NCI-H2029 treated with DMSO at 0.1 percent for 48 hours (cell line): ENCODE measurements at regions not wholly inside any gene's neighbourhood (a gene's known extent, or its start where the extent isn't known, plus 50 kb on each side); places are given as distances from the start of the nearest gene placed in this dataset.
"Not testable (repeated sequence)": the region's sequence is repeated elsewhere in the genome, so short reads cannot be mapped to it uniquely, and the experiment has no call there.

ENCODE experiments used
- DNase-seq: peaks from one replicate; lab custom pipeline; 2025; lab: John Stamatoyannopoulos, UW

DNA sequence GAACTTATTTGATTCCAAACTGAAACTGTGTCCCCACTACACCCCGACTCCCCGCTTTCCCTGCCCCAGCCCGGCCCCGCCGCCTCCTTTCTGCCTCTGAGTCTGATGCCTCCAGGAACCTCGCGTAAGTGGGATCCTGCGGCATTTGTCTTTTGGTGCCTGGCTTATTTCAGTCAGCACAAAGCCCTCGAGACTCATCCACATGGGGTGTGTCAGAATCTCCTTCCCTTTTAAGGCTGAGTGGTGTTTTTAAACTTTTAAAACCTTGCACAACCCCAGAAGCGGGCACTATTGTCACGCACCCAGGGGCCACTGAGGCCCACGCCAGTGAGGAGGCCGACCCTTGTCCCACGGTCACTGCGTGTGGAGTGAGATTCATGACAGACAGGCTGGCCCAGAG lies 206.9 kb downstream of the NPIPB11 start:
- not testable (repeated sequence) for DNase-seq

DNA sequence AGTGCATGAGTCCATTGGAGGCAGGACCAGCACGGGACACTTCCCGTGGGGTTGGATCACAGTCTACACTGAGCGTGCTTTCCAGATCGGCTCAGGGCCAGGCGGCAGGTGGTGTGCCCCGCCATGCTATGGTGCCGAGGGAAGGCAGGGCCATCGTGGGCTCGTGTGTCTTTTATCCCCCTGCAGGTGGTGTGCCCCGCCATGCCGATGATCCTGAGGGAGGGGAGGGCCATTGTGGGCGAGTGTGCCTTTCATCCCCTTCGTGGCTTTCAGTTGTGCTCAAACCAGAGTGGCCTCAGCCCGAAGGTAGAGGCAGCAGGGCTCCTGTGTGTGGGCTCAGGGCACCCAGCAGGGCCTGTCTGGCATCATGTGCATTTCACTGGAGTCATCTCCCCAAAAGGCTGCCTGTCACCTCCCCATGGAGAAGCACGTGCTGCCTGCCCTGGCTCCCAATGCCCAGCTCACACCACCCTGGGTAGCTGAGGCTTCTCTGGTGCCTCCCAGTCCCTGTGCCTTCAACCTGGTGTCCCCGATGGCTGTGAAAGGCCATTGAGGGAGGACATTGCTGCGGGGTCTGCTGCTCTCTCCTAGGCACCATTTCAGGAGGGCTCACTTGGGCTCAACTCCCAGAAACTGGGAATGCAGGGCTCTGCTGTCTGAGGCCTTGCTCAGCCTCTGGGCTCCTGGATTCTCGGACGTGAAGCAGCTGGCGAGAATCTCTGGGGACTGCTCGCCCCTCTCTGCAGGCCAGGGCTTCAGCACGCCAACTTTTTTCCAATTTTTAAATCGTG lies 207.6 kb downstream of the NPIPB11 start:
- no peak for DNase-seq

DNA sequence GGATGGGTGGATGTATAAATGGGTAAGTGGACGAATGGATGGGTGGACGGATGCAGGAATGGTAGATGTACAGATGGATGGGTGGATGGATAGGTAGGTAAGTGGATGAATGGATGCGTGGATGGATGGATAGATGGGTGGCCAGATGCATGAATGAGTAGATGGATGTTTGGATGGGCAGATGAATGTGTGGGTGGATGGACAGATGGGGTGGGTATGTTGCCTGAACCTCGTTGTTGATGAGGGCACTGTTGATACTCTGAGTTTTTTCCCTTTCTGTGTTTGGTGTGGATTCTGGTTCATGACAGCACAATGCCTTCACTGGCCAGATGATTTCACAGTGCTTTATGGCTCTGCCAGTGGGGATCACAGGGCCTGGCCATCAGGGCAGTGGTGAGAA lies 208.3 kb downstream of the NPIPB11 start:
- DNase-seq, result no peak

DNA sequence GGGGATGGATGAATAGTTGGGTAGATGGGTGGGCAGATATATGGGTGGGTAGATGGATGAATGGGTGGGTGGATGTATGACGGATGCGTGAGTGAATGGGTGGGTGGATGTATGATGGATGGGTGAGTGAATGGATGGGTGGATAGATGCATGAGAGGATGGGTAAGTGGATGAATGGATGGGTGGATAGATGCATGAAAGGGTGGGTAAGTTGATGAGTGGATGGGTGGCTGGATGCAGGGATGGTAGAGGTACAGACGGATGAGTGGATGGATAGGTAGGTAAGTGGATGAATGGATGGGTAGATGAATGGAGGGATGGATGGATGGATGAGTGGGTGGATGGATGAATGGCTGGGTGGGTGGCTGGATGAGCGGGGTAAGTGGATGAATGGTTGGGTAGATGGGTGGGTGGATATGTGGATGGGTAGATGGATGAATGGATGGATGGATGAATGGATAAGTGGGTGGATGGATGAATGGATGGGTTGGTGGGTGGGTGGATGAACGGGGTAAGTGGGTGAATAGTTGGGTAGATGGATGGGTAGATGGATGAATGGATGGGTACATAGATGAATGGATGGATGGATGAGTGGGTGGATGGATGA lies 208.9 kb downstream of the NPIPB11 start:
- not testable (repeated sequence) for DNase-seq

DNA sequence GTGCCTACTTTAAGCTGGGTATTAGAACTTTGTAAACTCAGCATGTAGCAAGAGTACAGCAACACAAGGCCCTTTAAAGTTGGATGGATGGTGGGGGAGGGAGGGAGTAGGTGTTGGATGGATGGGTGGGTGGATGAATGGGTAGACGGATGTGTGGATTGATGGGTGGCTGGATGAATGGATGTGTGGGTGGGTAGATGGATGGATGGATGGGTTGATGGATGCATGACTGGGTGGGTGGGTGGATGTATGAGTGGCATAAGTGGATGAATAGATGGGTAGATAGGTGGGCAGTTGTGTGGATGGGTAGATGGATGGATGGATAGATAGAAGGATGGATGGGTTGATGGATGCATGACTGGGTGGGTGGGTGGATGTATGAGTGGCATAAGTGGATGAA lies 209.8 kb downstream of the NPIPB11 start:
- not testable (repeated sequence) for DNase-seq

DNA sequence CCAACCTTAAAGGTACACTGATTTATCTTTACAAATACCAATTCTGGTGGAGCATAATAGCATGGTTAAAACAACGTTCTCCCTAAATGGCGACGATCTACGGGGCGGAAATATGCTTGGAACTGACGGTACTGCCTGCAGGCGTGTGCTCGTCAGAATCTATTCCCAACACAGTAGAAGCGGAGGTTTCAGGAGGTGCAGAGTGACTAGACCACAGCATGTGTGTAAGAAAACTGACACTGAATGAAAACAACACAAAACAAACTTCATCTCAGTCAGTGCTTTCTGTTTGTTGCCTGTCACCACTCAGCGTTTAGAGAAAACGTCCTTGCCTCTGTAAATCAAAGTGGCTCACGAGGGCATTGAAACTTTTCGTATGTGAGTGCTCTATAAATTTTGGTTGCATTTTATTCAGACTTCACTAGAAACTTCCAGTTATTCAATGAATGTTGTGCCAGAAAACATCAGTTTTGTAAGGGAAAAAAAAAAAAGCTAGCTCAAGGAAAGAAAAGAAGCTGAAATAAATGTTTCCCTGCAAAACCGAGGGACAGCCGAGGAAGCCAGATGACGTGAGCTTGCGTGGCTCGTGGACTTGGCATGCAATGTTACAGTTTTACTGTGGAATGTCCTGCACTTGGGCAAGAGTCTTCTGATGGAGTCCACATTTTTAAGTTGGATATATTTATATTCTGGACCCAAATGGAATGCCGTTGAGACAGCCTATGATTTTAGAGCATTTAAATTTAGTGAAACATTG lies 210.4 kb downstream of the LAT start:
- DNase-seq, result not testable (repeated sequence)

DNA sequence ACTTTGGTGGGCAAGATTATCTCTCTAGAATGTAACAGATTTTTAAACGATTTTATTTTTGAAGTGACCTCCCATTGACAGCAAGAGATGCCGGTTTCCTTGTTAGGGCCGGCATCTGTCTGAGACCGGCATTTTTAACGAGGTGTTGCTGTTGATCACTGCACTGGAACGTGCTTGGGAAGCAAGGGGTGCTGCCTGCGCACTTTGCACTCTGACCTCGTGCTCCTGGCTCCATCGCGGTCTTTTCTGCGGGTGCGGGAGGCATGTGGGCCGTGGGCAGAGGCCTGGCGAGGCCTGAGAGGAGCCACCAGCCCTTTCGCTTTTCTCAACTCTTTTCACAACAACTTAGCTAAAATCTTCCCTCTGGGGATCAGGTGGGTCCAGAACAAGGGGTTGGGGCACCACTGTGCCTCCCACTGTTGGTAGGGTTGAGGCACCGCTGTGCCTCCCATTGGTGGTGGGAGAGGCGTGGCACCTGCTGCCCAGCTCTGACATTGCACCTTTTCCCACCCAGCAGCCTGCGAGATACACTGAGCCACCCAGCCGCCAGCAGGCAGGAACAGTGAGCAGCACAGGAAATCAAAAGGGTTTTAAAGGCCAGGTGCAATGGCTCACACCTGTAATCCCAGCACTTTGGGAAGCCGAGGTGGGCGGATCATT lies 209.5 kb downstream of the LAT start:
- DNase-seq, result not testable (repeated sequence)

DNA sequence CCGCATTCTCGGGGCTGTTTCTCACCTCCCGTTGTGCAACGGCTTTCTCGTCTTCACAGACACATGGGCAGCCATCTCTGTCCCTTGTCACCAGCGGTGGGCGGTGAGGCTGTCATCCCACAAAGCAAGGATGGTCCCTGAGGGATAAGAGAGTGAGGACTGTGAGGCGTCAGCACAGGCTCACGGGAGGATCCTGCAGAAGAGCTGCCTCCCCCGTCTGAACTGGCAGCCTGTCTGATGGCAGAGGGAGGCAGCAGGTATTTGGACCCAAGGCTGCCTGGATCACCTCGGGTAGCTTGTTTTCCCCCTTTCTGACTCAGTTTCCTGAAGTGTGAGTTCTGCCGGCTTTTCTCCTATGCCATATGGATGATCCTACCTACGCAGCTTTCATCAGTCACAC lies 208.8 kb downstream of the LAT start:
- DNase-seq, result not testable (repeated sequence)

DNA sequence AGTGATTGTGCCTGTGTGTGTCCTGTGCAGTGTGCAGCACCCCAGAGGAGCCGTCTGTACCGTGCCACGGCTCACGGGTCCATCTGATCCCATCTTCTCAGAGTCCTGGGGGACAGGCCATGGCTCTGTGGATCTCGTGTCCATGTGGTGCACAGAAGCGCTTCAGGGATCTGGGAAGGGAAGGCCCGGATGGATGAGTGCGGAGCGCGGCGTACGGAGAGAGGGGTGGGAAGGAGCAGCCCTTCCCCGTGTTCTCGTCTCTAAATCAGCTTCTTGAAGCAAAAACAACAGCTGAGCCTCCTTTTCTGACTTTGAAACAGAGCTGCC lies 208.4 kb downstream of the LAT start:
- DNase-seq, result not testable (repeated sequence)

DNA sequence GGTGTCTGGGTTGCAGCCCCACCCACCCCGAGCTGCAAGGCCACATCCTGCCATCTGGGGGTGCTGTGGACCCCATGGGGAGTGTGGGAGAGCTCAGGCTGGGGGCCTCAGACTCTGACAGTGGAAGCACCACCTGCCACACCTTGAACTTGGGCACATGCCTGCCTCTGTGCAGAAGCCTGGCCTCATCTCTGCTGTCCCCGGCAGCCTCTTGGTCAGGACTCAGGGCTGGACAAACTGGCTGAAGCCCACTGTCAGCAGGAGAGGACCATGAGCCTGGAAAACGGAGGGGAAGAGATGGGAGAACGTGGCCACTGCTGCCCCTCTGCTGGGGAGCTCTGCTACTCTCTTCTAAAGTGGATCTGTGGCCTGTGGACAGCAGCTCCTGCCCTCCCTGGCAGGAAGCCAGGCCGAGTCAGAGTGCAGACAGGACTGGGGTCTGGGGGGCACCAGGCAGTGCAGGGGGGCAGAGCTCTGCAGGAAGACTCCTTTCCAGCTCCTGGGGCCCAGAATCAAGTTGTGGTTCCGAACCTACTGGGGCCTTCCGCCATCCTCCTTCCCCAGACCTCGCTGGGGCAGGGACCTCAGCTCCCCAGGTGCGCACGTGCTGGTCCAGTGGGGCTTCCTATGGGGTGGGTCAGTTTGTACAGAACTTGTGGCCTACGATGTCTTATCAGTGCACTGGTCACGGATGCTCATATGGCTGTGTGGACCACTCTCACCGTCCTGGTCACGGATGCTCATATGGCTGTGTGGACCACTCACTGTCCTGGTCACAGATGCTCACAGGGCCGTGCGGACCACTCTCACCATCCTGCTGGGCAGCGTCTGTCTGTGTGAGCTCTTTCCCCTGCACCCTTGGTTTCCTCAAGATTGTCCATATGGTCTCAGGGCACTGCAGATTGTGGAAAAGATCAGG lies 207.7 kb downstream of the LAT start:
- DNase-seq, result no peak

DNA sequence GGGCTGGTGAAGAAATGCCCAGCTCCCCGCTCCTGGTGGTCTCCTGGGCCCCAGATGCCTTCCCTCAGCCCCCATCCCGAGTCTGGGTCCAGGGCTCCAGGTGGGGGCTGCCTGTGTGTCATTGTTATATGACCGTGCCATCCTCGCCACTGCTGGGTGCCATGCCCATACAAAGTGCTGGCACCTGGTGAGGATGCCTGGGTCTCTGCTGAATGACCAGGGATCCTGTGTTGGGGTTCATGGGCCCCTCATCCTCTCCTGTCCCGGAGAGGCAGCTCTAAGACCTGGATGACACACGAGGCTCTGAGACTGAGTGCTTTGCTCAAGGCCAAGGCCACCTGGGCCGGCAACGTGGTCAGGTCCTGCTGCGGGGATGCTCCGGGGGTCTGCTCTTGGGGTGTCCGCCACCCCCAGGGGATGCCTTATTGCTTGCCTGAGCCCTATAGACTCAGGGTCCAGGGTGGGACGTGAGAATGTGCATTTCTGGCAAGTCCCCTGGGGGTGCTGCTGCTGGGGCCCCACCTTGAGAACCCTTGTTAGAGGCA lies 206.9 kb downstream of the LAT start:
- not testable (repeated sequence) for DNase-seq

DNA sequence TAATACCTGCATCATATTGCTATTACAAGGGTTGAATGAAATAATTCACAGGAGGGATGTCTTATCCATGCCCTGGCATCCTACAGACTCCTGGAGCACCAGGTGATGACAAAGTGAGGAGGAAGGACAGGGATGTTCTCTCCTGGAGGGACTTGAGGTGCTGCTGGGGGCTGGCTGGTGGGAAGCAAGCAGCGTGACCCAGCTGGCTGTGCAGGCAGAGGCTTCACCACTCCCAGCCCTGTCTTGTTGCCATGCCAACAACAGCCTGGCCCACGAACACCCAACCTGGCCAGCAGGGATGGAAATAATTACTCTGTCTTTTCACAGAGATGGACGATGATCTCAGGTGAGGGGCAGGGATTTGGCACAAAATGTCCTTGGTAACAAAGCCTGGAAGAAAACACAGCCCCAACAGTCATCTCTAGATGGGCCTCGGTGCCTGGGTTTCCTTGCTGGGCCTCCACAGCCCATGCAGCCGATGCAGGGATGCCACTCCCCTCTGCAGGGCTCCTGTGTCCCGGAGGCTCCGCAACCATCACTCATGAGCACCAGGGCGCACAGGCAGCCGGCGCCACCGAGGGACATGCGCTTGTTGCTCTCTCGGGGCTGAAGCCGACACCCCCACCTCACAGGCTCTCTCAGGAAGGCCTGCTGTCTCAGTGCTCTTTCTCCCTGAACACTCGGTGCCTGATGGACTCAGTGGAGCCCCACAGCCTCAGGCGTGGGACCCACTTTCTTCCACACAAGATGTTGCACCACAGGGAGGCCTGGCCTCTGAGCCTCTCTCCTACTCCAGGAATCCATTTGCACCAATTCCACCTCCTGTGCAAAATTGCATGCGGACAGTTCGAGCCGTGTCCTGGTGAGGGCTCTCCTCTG lies 205.9 kb downstream of the LAT start:
- DNase-seq, result not testable (repeated sequence)

DNA sequence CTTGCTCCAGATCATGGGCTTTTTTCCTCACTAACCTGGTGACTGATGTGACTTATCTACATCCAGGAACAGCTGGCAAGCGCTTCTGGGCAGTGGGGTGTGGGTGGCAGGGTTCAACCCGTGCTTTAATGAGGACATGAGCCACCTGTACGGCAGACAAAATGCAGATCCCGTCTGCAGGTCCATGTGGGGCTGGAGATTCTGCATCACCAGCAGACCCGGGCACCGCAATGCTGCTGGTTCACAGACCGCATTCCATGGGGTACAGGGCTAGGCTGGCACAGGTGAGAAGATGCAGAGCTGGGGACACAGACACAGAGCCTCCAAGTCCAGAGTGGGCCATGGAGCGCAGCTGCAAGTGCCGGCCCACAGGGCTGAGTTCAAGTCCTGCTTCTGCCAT lies 204.0 kb downstream of the LAT start:
- not testable (repeated sequence) for DNase-seq

DNA sequence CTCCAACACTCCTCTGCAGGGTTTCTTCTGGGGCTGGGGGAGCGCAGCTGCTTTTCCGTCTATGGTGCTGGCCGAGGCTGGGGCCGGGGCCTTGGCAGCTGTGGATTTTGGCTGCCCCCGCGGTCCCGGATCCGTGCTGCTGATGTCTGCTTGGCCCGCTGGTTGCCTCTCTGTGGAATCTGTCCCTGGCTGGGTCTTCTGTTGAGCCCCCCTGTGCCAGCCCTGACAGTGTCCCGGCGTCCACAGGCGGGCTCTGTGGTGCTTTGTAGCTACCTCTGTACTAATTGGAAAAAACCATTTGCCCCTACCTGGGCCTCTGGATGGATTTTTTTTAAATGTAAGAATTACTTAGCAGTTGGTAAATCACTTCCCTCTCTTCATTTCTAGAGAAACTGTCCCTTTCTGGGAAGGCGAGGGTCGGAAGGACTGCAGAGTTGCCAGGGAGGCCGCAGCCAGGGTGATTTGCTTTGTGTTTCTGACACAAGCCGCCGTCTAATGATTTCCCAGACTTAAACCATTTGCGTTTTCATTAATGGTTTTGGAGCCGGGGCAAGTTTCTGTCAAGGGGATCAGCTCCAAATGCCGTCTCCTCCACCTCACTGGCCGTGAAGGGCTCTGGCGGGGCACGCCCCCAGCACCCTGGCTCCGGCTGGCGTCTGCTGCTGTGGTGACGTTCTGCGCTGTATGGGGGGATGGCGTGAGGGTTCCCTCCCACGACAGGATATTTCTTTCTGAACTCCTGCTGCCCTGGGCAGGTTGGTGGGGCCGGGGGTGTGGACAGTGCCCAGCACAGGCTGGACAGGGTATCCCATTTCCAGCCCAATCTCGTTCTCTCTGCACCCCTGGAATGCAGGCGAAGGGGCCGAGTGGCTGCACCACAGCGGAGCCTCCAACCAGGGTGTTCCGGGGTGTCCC lies 201.7 kb downstream of the LAT start:
- not testable (repeated sequence) for DNase-seq

DNA sequence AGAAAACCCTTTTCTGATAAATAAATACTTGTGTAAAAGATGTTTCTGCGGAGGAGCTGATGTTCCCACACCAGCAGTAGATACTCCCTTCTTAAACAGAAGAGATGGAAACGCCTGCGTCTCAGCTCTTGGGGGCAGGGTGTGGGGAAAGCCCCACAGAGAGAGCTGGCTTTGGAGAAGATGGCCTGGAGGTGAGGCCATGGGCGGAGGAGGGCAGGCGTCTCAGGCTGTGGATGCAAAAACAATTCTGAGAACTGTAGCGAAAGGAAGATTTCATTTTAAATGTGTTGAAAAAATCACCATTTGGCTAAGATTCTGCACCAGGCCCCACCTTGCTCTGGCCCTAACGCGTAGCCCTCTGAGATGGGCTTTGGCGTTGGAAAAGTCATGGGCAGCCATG lies 201.0 kb downstream of the LAT start:
- not testable (repeated sequence) for DNase-seq

DNA sequence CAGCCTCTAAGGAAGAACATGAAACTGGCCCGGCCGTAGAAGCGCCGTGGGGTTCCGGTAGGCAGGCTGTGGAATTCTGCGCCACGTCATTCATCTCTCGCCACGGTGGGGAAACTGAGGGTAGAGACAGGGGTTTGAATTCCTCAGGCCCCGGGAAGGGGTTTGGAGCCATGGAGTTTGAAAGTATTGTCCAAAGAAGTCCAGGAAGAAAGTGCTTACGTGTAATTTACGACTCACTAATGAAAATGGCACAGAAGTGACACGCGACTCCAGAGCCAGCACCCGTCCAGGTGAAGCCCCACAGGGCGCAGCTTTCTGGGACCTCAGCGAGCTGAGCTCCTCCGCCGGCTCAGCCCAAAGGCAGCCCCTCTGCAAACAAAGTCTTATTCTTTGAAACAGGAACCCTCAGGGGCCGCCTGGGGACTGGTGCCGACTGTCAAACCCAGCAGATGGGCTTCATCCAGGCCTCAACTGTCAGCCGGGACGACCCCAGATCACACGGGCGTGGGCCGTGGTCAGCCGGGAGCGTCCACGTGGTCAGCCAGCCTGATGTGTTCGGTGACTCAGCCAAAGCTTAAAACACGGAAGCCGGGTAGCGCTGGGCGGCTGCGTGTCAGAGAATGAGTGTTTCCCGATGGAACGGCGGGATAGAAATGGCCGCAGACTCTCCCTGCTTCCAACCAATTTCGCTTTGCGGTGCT lies 200.0 kb downstream of the LAT start:
- not testable (repeated sequence) for DNase-seq

DNA sequence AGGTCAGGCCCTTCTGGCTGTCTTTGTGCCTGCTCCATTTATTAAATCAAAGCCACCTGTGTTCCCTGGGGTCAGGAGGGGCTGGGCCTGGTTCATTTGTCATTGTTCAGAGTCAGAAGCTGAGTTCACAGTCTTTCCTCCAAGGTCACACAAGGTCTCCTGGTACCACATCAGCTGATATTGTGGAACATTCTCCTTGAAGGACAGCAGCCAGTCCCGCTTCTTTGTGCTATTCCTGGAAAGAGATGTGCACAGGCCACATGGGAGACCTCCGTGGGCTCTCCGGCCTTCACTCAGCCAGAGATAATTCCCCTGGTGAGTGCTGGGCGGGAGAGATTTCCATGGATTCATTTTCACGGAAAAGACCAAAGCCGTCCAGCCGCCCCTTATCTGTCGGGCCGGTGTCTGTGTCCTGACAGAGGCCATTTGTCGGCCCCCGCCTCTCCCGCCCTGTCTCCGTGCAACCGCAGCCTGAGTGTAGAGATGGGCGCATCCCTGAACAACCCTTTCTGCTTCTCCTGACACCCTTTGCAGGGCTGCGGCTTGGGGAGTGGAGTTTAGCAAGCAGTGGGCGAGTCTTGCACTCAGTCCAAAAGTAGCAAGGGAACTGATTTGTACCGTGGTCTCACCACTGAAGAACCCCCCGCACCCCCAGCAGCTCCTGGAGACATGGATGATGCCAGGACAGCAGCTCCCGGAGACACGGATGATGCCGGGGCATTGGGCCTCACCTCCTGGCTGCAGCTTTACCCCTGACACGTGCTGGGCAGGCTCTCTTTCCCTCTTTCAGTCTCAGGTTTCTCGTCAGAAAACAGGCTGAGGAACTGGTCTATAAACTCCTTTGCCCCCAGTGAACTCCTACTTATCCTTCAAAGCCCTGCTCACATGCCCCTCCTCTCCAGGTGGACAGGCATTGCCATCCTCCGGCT lies 198.4 kb downstream of the LAT start:
- not testable (repeated sequence) for DNase-seq
